Panc1 (cell line): ENCODE measurements at regions not wholly inside any gene's neighbourhood (a gene's known extent, or its start where the extent isn't known, plus 50 kb on each side); places are given as distances from the start of the nearest gene placed in this dataset.

Source experiments
- ATAC-seq: fragments of 200-7000 bp; cut with Tn5 transposase; 2 replicates; pipeline ENCODE4 v1.9.1; 2020; ENCODE audit warnings: mild to moderate bottlenecking, moderate library complexity
- BruUV-seq: library from RNA; stranded (reverse); fragments of 400-500 nt; replicated peaks from 2 replicates; lab custom pipeline; 2021; lab: Mats Ljungman, UMichigan
- CTCF ChIA-PET: fragments of 300-600 bp; sonication (Branson Sonifier 250); formaldehyde crosslinking; loops from one replicate; lab custom pipeline; 2022; ENCODE audit warnings: antibody characterized with exemption; lab: Charles Lee
- POLR2A ChIA-PET: fragments of 300-600 bp; sonication (Branson Sonifier 250); formaldehyde crosslinking; loops from one replicate; lab custom pipeline; 2022; ENCODE audit warnings: antibody characterized with exemption; lab: Charles Lee
- DNase-seq: peaks from one replicate; pipeline ENCODE4 v3.0.0-alpha.2; 2010; ENCODE audit warnings: low read depth, low spot score
- H3K27ac ChIP-seq: 2 replicates; pipeline ENCODE4 v1.5.1; 2011; ENCODE audit warnings: mild to moderate bottlenecking, low read length, inconsistent platforms
- H3K27me3 ChIP-seq: fragments of 200-500 bp; sonication (Bioruptor generic); 2 replicates; pipeline ENCODE4 v1.6.0; 2014; ENCODE audit warnings: low read length, inconsistent platforms; ENCODE audit not compliant: control insufficient read depth, insufficient read depth
- H3K36me3 ChIP-seq: fragments of 200-500 bp; sonication (Bioruptor generic); 2 replicates; pipeline ENCODE4 v1.5.1; 2014; ENCODE audit warnings: inconsistent platforms, mild to moderate bottlenecking, low read length, moderate library complexity; ENCODE audit not compliant: control insufficient read depth, insufficient read depth
- H3K4me1 ChIP-seq: 2 replicates; pipeline ENCODE4 v1.5.1; 2011; ENCODE audit warnings: inconsistent platforms, mild to moderate bottlenecking, low read length, moderate library complexity; ENCODE audit not compliant: control insufficient read depth, insufficient read depth
- H3K4me3 ChIP-seq, 2 experiments: 2 replicates each; pipeline ENCODE4 v1.5.1; 2011 to 2012; ENCODE audit warnings: low read depth in 2 of 2, low read length in 2 of 2, mild to moderate bottlenecking in 2 of 2, inconsistent platforms in 1 of 2, moderate library complexity in 1 of 2
- H3K9me3 ChIP-seq: fragments of 200-500 bp; sonication (Bioruptor generic); 2 replicates; pipeline ENCODE4 v1.5.1; 2014; ENCODE audit warnings: low read depth, mild to moderate bottlenecking, inconsistent platforms, low read length, moderate library complexity; ENCODE audit not compliant: control insufficient read depth, insufficient read depth
- CTCF ChIP-seq: fragments of 450-650 bp; IDR thresholded peaks from 2 replicates; pipeline ENCODE4 v1.5.1; 2017; ENCODE audit warnings: mild to moderate bottlenecking
- POLR2AphosphoS5 ChIP-seq: IDR thresholded peaks from 2 replicates; pipeline ENCODE4 v1.6.1; 2012; ENCODE audit warnings: mild to moderate bottlenecking, low read depth, low read length, moderate library complexity
- REST ChIP-seq, 2 experiments: IDR thresholded peaks; 2 replicates each; pipeline ENCODE4 v1.6.1; 2011 to 2012; ENCODE audit warnings: low read depth in 2 of 2, control low read depth in 1 of 2, low read length in 1 of 2, mild to moderate bottlenecking in 1 of 2, moderate library complexity in 1 of 2; ENCODE audit not compliant: insufficient read depth in 1 of 2
- SIN3A ChIP-seq: IDR thresholded peaks from 2 replicates; pipeline ENCODE4 v1.6.1; 2012; ENCODE audit warnings: low read depth, mild to moderate bottlenecking, low read length, moderate library complexity, borderline replicate concordance; ENCODE audit not compliant: insufficient read depth
- TCF7L2 ChIP-seq: IDR thresholded peaks from 2 replicates; pipeline ENCODE4 v1.6.1; 2011; ENCODE audit warnings: mild to moderate bottlenecking, low read depth, low read length, inconsistent platforms
- in situ Hi-C: cut with HindIII; loops from 2 replicates; pipeline ENCODE4 v1.10.0; 2016; ENCODE audit warnings: low sequenced_read_pairs, low pct_unique_long_range_greater_than_20kb
- intact Hi-C: fragments of 100-400 bp; cut with micrococcal nuclease; formaldehyde crosslinking; loops from one replicate; pipeline ENCODE4 v1.10.0; 2022; ENCODE audit not compliant: unreplicated experiment

- Histone ChIP-seq H3K36me3 (no peaks in the 10 kb centered on the region), H3K27me3 (no peaks in the 10 kb centered on the region), H3K4me1 (no peaks in the 10 kb centered on the region), H3K27ac (no peak overlapping the region), H3K9me3 (no peaks in the 10 kb centered on the region), H3K4me3 (no peak overlapping the region)
- DNase-seq, result no peak
- CTCF ChIA-PET, result interaction anchor here (0.6 kb wide), 1 partner anchor 412 kb away, joined by 6 read pairs; no protein-coding TSS in a partner anchor
- intact Hi-C loops, result no loop called here
- no peak for ATAC-seq
- in situ Hi-C loops, result no loop called here
- no TSS peak for BruUV-seq
- POLR2A ChIA-PET, result no interaction called here
- TF ChIP-seq SIN3A (no peak), TCF7L2 (no peak), POLR2AphosphoS5 (no peak), CTCF (no peak), REST (IDR thresholded peaks at IDR 0.05; ENCODE audit: insufficient read depth in 1 of 2, low read depth in 2 of 2, low read length in 1 of 2) (no peak)
Observed at GRCh38 chr18:73023975-73024374, 156.2 kb upstream of the NETO1 start.

GRCh38 chr18:73009691-73010090 lies 141.9 kb upstream of the NETO1 start:
- in situ Hi-C loops, result no loop called here
- H3K9me3 ChIP-seq, result no peaks in the 10 kb centered on the region
- DNase-seq, result no peak
- no peak overlapping the region for H3K4me3 ChIP-seq
- intact Hi-C loops, result no loop called here
- no peaks in the 10 kb centered on the region for H3K4me1 ChIP-seq
- CTCF ChIA-PET, result no interaction called here
- POLR2A ChIA-PET, result no interaction called here
- H3K36me3 ChIP-seq, result no peaks in the 10 kb centered on the region
- no peak for ATAC-seq
- BruUV-seq, result no TSS peak
- TF ChIP-seq CTCF, result no peak
- TF ChIP-seq REST (IDR thresholded peaks at IDR 0.05; ENCODE audit: insufficient read depth in 1 of 2, low read depth in 2 of 2, low read length in 1 of 2), result no peak
- TF ChIP-seq POLR2AphosphoS5, result no peak
- no peak for TF ChIP-seq TCF7L2
- no peak for TF ChIP-seq SIN3A
- no peak overlapping the region for H3K27ac ChIP-seq
- H3K27me3 ChIP-seq, result no peaks in the 10 kb centered on the region
